HepG2 (cell line): ENCODE measurements at regions not wholly inside any gene's neighbourhood (a gene's known extent, or its start where the extent isn't known, plus 50 kb on each side); places are given as distances from the start of the nearest gene placed in this dataset.

Experiments
- ATAC-seq: fragments of 200-7000 bp; cut with Tn5 transposase; 3 replicates; pipeline ENCODE4 v1.9.1; 2020; ENCODE audit warnings: mild to moderate bottlenecking, moderate library complexity
- BruUV-seq: library from RNA; stranded (reverse); fragments of 400-500 nt; replicated peaks from 2 replicates; lab custom pipeline; 2021; lab: Mats Ljungman, UMichigan
- CTCF ChIA-PET: fragments of 300-600 bp; formaldehyde crosslinking; extraction: SDS; loops from one replicate; lab custom pipeline; 2021; ENCODE audit warnings: low total read pairs, inconsistent platforms, low intra/inter-chr PET ratio; lab: Yijun Ruan, JAX
- POLR2A ChIA-PET: fragments of 350-600 bp; sonication (Branson Sonifier 250); formaldehyde crosslinking; loops from one replicate; lab custom pipeline; 2020; ENCODE audit warnings: antibody characterized with exemption, inconsistent platforms; lab: Yijun Ruan, JAX
- DNase-seq: peaks from one replicate; pipeline ENCODE4 v3.0.0-alpha.2; 2015; ENCODE audit warnings: low spot score
- FAIRE-seq: peaks from 3 replicates; lab custom pipeline; 2011; peaks lifted over from hg19 to GRCh38; lab: Jason Lieb, UNC
- H2AFZ ChIP-seq: one replicate; pipeline ENCODE4 v1.6.1; 2011; ENCODE audit warnings: low read length, inconsistent platforms
- H3K27ac ChIP-seq: fragments of 300-600 bp; 3 replicates; pipeline ENCODE4 v1.8.0; 2011; ENCODE audit warnings: mixed run types, mild to moderate bottlenecking, mixed read lengths, low read length, inconsistent platforms; ENCODE audit not compliant: insufficient read depth; ENCODE audit errors: extremely low read length
- H3K27me3 ChIP-seq, 2 experiments: fragments of 200-600 bp in 1 of 2; 2 replicates in 1 of 2; 3 replicates in 1 of 2; pipeline versions ENCODE4 v1.6.0 to v1.8.0; 2011; ENCODE audit warnings: low read length in 2 of 2, mild to moderate bottlenecking in 2 of 2, moderate library complexity in 2 of 2, inconsistent platforms in 1 of 2; ENCODE audit not compliant: insufficient read depth in 2 of 2, control insufficient read depth in 1 of 2
- H3K36me3 ChIP-seq, 2 experiments: fragments of 200-600 bp in 1 of 2; replicated peaks in 1 of 2; 2 replicates in 1 of 2; 3 replicates in 1 of 2; pipeline versions ENCODE4 v1.5.1 to v1.8.0; 2011; ENCODE audit warnings: low read length in 2 of 2, inconsistent platforms in 1 of 2; ENCODE audit not compliant: insufficient read depth in 2 of 2, control insufficient read depth in 1 of 2
- H3K4me1 ChIP-seq: 2 replicates; pipeline ENCODE4 v1.5.1; 2012; ENCODE audit warnings: low read length, inconsistent platforms; ENCODE audit not compliant: insufficient read depth
- H3K4me2 ChIP-seq: 2 replicates; pipeline ENCODE4 v1.6.0; 2011; ENCODE audit warnings: low read depth, low read length, inconsistent platforms
- H3K4me3 ChIP-seq, 3 experiments: fragments of 200-600 bp in 1 of 3; sonication (generic), shearing (Covaris generic) in 1 of 3; replicated peaks in 1 of 3; 2 replicates each; pipeline ENCODE4 v1.5.1; 2011 to 2016; ENCODE audit warnings: low read length in 3 of 3, inconsistent platforms in 2 of 3, low read depth in 2 of 3, mild to moderate bottlenecking in 2 of 3, control low read depth in 1 of 3, mixed read lengths in 1 of 3; ENCODE audit not compliant: insufficient read depth in 1 of 3
- H3K79me2 ChIP-seq: one replicate; pipeline ENCODE4 v1.6.1; 2011; ENCODE audit warnings: low read length, inconsistent platforms; ENCODE audit not compliant: insufficient read depth
- H3K9ac ChIP-seq: 2 replicates; pipeline ENCODE4 v1.6.0; 2011; ENCODE audit warnings: mild to moderate bottlenecking, low read depth, low read length, inconsistent platforms; ENCODE audit not compliant: insufficient read depth
- H3K9me3 ChIP-seq: 2 replicates; pipeline ENCODE4 v1.5.1; 2012; ENCODE audit warnings: mild to moderate bottlenecking, low read length
- H4K20me1 ChIP-seq: 2 replicates; pipeline ENCODE4 v1.6.0; 2011; ENCODE audit warnings: inconsistent platforms, mild to moderate bottlenecking, low read length, moderate library complexity; ENCODE audit not compliant: insufficient read depth
- ESRRA ChIP-seq: sonication (generic); formaldehyde crosslinking; IDR thresholded peaks from 2 replicates; pipeline ENCODE4 v1.5.1; 2020; ENCODE audit warnings: mild to moderate bottlenecking, low read depth, missing genetic modification reagents
- SAFB2 ChIP-seq: sonication (generic); formaldehyde crosslinking; IDR thresholded peaks from 2 replicates; pipeline ENCODE4 v1.5.1; 2020; ENCODE audit warnings: missing genetic modification reagents, low read depth, mild to moderate bottlenecking, borderline replicate concordance
- SKIL ChIP-seq: sonication (generic); formaldehyde crosslinking; IDR thresholded peaks from 2 replicates; pipeline ENCODE4 v1.8.0; 2022; ENCODE audit warnings: missing genetic modification reagents, mild to moderate bottlenecking, moderate library complexity, borderline replicate concordance
- SMYD3 ChIP-seq: sonication (generic); formaldehyde crosslinking; IDR thresholded peaks from 2 replicates; pipeline ENCODE4 v1.8.1; 2023; ENCODE audit warnings: mild to moderate bottlenecking, missing genetic modification reagents
- SPEN ChIP-seq: sonication (generic); formaldehyde crosslinking; IDR thresholded peaks from 2 replicates; pipeline ENCODE4 v1.5.1; 2020; ENCODE audit warnings: low read depth, mild to moderate bottlenecking, missing genetic modification reagents
- SYNCRIP ChIP-seq: fragments of 200-400 bp; formaldehyde crosslinking; IDR thresholded peaks from 2 replicates; pipeline ENCODE4 v1.6.1; 2018; ENCODE audit warnings: mild to moderate bottlenecking, low read depth, low read length; ENCODE audit not compliant: insufficient read depth
- THAP7 ChIP-seq: sonication (generic); formaldehyde crosslinking; IDR thresholded peaks from 2 replicates; pipeline ENCODE4 v1.8.1; 2023; ENCODE audit warnings: mild to moderate bottlenecking, missing genetic modification reagents
- TP53 ChIP-seq: sonication (generic); formaldehyde crosslinking; conservative IDR thresholded peaks from 2 replicates; pipeline ENCODE4 v1.4.0; 2020; ENCODE audit warnings: missing genetic modification reagents
- YEATS4 ChIP-seq: sonication (generic); formaldehyde crosslinking; IDR thresholded peaks from 2 replicates; pipeline ENCODE4 v1.4.0; 2020; ENCODE audit warnings: missing genetic modification reagents, borderline replicate concordance
- ZNF790 ChIP-seq: sonication (generic); formaldehyde crosslinking; IDR thresholded peaks from 2 replicates; pipeline ENCODE4 v1.8.0; 2022; ENCODE audit warnings: missing genetic modification reagents, mild to moderate bottlenecking, borderline replicate concordance
- ZXDC ChIP-seq: sonication (generic); formaldehyde crosslinking; IDR thresholded peaks from 2 replicates; pipeline ENCODE4 v1.5.0; 2020; ENCODE audit warnings: mild to moderate bottlenecking, missing genetic modification reagents
- WGBS: methylation state at CpG from one replicate; pipeline ENCODE4 v1.1.6; 2017; ENCODE audit warnings: low lambda C conversion rate; 5-methylcytosine and 5-hydroxymethylcytosine counted together
- in situ Hi-C: cut with HindIII; loops from 2 replicates; pipeline ENCODE4 v1.10.0; 2017; ENCODE audit warnings: low pct_unique_long_range_greater_than_20kb; ENCODE audit not compliant: extremely low pct_ligation_motif_present
- intact Hi-C: fragments of 100-400 bp; cut with micrococcal nuclease; formaldehyde crosslinking; loops from one replicate; pipeline ENCODE4 v1.10.0; 2022; ENCODE audit not compliant: unreplicated experiment

- TF ChIP-seq THAP7 (CRISPR knock-in tag) (no peak), ZXDC (no peak), ESRRA (no peak), SPEN (no peak), SMYD3 (CRISPR knock-in tag) (no peak), SYNCRIP (no peak), SKIL (no peak)
Observed at GRCh38 chr5:40165106-40165788, 514.5 kb upstream of the PTGER4 start (continued).

GRCh38 chr5:40160435-40160834 lies 519.3 kb upstream of the PTGER4 start:
- Histone ChIP-seq H3K4me3 (no peak overlapping the region), H3K4me2 (no peak overlapping the region), H3K9me3 (peaks cover 20% of the 10 kb centered on the region), H3K27me3 (no peaks in the 10 kb centered on the region), H3K9ac (no peak overlapping the region), H3K27ac (no peak overlapping the region), H3K4me1 (no peaks in the 10 kb centered on the region), H4K20me1 (no peaks in the 10 kb centered on the region), H3K79me2 (no peaks in the 10 kb centered on the region), H3K36me3 (no peaks in the 10 kb centered on the region), H2AFZ (no peak overlapping the region)
- no TSS peak for BruUV-seq
- FAIRE-seq (no peak), ATAC-seq (no peak), DNase-seq (no peak)
- CTCF ChIA-PET, result no interaction called here
- 25% methylated on average over 7 of the region's 7 CpGs for WGBS
- POLR2A ChIA-PET, result no interaction called here
- in situ Hi-C loops (no loop called here), intact Hi-C loops (no loop called here)
- TF ChIP-seq TP53, result no peak
- TF ChIP-seq YEATS4 (CRISPR knock-in tag), result no peak
- no peak for TF ChIP-seq ZNF790
- no peak for TF ChIP-seq SAFB2 (CRISPR knock-in tag)
